T-cell (primary cell): ENCODE measurements at regions not wholly inside any gene's neighbourhood (a gene's known extent, or its start where the extent isn't known, plus 50 kb on each side); places are given as distances from the start of the nearest gene placed in this dataset.

Experiments
- ATAC-seq, 4 experiments: fragments of 200-7000 bp in 3 of 4; fragments of 150-1000 bp in 1 of 4; cut with Tn5 transposase; replicated peaks in 1 of 4; 1 replicate in 3 of 4; 2 replicates in 1 of 4; pipeline ENCODE4 v1.10.0; 2021; ENCODE audit warnings: moderate library complexity in 3 of 4, mild to moderate bottlenecking in 2 of 4, moderate number of reproducible peaks in 1 of 4
- CTCF ChIA-PET, 2 donors: fragments of 300-600 bp; sonication (Branson Sonifier 250); formaldehyde crosslinking; loops; one replicate each; lab custom pipeline; 2022; ENCODE audit warnings: antibody characterized with exemption in 2 of 2; lab: Charles Lee
- POLR2A ChIA-PET, 2 donors: fragments of 300-600 bp; sonication (Branson Sonifier 250); formaldehyde crosslinking; loops; one replicate each; lab custom pipeline; 2022; ENCODE audit warnings: antibody characterized with exemption in 2 of 2; lab: Charles Lee
- DNase-seq, 35 experiments: peaks; one replicate each; pipeline versions ENCODE4 v3.0.0 to v3.0.0-alpha.2; 2013 to 2023
- H3K27ac ChIP-seq: one replicate; pipeline ENCODE4 v1.5.1; 2013; ENCODE audit warnings: low read length
- H3K27me3 ChIP-seq, 2 experiments: replicated peaks in 1 of 2; 1 replicate in 1 of 2; 2 replicates in 1 of 2; pipeline versions ENCODE4 v1.6.1 to v1.7.0; 2013; ENCODE audit warnings: low read length in 1 of 2, mixed read lengths in 1 of 2; ENCODE audit not compliant: control insufficient read depth in 2 of 2, insufficient read depth in 2 of 2; ENCODE audit errors: extremely low read depth in 1 of 2
- H3K36me3 ChIP-seq, 2 donors: 1 replicate in 1 of 2; 2 replicates in 1 of 2; pipeline versions ENCODE4 v1.6.1 to v1.7.0; 2013; ENCODE audit warnings: low read length in 1 of 2; ENCODE audit not compliant: control insufficient read depth in 2 of 2, insufficient read depth in 1 of 2; ENCODE audit errors: extremely low read depth in 1 of 2
- H3K4me1 ChIP-seq, 2 experiments: 1 replicate in 1 of 2; 2 replicates in 1 of 2; pipeline versions ENCODE4 v1.6.1 to v1.7.0; 2013; ENCODE audit warnings: low read length in 2 of 2, mixed read lengths in 1 of 2; ENCODE audit not compliant: insufficient read depth in 2 of 2, control insufficient read depth in 1 of 2; ENCODE audit errors: extremely low read depth in 1 of 2
- H3K4me3 ChIP-seq, 2 donors: 1 replicate in 1 of 2; 2 replicates in 1 of 2; pipeline versions ENCODE4 v1.5.1 to v1.7.0; 2013; ENCODE audit warnings: mild to moderate bottlenecking in 2 of 2, low read length in 1 of 2, moderate library complexity in 1 of 2; ENCODE audit not compliant: control insufficient read depth in 1 of 2; ENCODE audit errors: extremely low read depth in 1 of 2
- H3K9me3 ChIP-seq: 2 replicates; pipeline ENCODE4 v1.7.0; 2013
- H3K27ac Mint-ChIP-seq, 2 donors: one replicate each; pipeline ENCODE4 v1.8.0; 2020 to 2021; ENCODE audit warnings: mild to moderate bottlenecking in 2 of 2, mixed read lengths in 2 of 2
- H3K27me3 Mint-ChIP-seq, 2 donors: one replicate each; pipeline ENCODE4 v1.8.0; 2021 to 2022; ENCODE audit warnings: mixed read lengths in 2 of 2
- H3K36me3 Mint-ChIP-seq: one replicate; pipeline ENCODE4 v1.8.0; 2021; ENCODE audit warnings: mixed read lengths
- H3K4me1 Mint-ChIP-seq, 3 donors: one replicate each; pipeline ENCODE4 v1.8.0; 2020 to 2022; ENCODE audit warnings: mixed read lengths in 3 of 3, mild to moderate bottlenecking in 1 of 3
- H3K4me3 Mint-ChIP-seq, 3 donors: one replicate each; pipeline ENCODE4 v1.8.0; 2020 to 2022; ENCODE audit warnings: mild to moderate bottlenecking in 3 of 3, mixed read lengths in 3 of 3, moderate library complexity in 3 of 3
- H3K9me3 Mint-ChIP-seq, 3 donors: one replicate each; pipeline ENCODE4 v1.8.0; 2020 to 2022; ENCODE audit warnings: mixed read lengths in 3 of 3
- WGBS: methylation state at CpG from one replicate; pipeline ENCODE4 v1.1.5; 2013; ENCODE audit warnings: missing lambda C conversion rate; ENCODE audit not compliant: insufficient coverage; 5-methylcytosine and 5-hydroxymethylcytosine counted together

DNA sequence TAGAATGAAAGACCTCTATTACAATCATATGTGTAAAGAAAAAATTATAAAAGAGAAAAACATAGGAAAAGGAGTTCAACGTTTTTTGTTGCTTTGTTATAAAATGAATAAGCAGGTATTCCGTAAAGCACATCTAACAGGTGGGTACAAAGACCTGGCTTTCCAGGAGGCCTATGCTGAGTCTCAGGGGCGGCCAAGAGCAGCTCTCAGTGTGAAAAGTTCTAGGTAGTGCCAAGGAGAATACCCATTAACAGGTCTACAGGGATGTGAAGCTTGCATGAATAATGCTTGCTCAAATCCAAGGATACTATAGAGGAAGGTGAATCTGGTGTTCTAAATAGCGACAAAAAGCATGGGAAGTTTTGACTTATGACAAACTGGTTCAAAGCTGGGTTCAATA, 944.4 kb downstream of the PDHA2 start:
- Histone ChIP-seq H3K27ac (no peak overlapping the region), H3K9me3 (no peaks in the 10 kb centered on the region), H3K27me3 (no peaks in the 10 kb centered on the region), H3K36me3 (no peaks in the 10 kb centered on the region), H3K4me1 (no peaks in the 10 kb centered on the region), H3K4me3 (no peak overlapping the region)
- Mint-ChIP-seq H3K9me3 (peaks cover 2 to 12% (median 10%) of the 10 kb centered on the region in 3 donors), H3K27me3 (no peaks in the 10 kb centered on the region), H3K36me3 (no peaks in the 10 kb centered on the region), H3K27ac (no peak overlapping the region), H3K4me3 (no peak overlapping the region), H3K4me1 (no peaks in the 10 kb centered on the region)
- no peak for DNase-seq
- ChIA-PET CTCF (interaction anchor here in 1 of 2 donors (0.6 kb wide), 1 partner anchor 1628 kb away, joined by 4 read pairs; no protein-coding TSS in a partner anchor), POLR2A (interaction anchor here in 1 of 2 donors (0.6 kb wide), 1 partner anchor 58 kb away, joined by 3 read pairs; no protein-coding TSS in a partner anchor)
- 68% methylated on average over 3 of the region's 4 CpGs for WGBS
- ATAC-seq: no peak

DNA sequence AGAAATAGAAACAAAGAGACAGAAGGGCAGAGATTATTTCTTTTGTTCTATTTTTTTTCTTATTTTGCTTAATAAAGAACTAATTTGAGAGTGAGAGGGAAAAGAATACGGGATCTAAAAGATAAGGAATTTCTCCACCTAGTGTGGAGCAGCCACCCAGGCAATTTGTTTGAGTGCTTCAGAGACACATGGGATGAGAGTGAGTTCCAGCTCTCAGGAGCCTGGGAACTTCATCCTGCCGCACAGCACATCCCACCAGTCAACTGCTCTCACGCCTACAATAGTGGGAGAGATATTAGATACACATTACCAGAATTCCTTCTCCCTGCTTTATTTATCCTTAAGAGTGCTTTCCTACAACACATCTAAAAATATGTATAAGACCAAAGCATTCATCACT, 946.4 kb downstream of the PDHA2 start:
- DNase-seq (no peak), ATAC-seq (no peak)
- H3K9me3 Mint-ChIP-seq: peaks cover 2 to 11% (median 8%) of the 10 kb centered on the region in 3 donors
- POLR2A ChIA-PET: interaction anchor here in 1 of 2 donors (0.6 kb wide), 1 partner anchor 495 kb away, joined by 3 read pairs; no protein-coding TSS in a partner anchor
- H3K36me3 Mint-ChIP-seq: no peaks in the 10 kb centered on the region
- H3K4me3 ChIP-seq: no peak overlapping the region
- no peaks in the 10 kb centered on the region for H3K4me1 ChIP-seq
- H3K9me3 ChIP-seq: no peaks in the 10 kb centered on the region
- no peaks in the 10 kb centered on the region for H3K36me3 ChIP-seq
- no peaks in the 10 kb centered on the region for H3K27me3 Mint-ChIP-seq
- CTCF ChIA-PET: interaction anchor here in 1 of 2 donors (0.6 kb wide), 1 partner anchor 24 kb away, joined by 3 read pairs; no protein-coding TSS in a partner anchor
- H3K27ac ChIP-seq: no peak overlapping the region
- no peak overlapping the region for H3K4me3 Mint-ChIP-seq
- H3K27ac Mint-ChIP-seq: no peak overlapping the region
- H3K27me3 ChIP-seq: no peaks in the 10 kb centered on the region
- no peaks in the 10 kb centered on the region for H3K4me1 Mint-ChIP-seq
- WGBS: no CpG with 5 or more reads among the region's 3 CpGs

DNA sequence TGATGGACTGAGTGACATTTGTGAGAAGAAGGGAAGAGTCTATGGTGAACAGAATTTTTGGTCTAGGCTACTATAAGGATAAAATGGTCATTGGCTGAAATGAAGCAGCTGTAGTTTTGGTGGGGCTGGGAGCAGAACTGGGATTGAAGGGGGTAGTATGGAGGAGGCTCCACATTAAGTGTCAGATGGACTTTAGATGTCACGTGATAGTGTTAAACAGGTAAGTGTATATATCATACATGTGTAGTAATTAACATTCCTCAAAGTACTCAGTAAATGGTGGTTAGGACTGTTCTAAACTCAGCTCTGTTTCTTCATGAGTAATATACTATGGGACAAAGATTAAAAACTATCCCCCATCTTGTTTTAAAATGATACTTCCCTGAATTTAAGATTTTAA, 947.9 kb downstream of the PDHA2 start:
- H3K36me3 Mint-ChIP-seq: no peaks in the 10 kb centered on the region
- Histone ChIP-seq H3K4me3 (no peak overlapping the region), H3K4me1 (no peaks in the 10 kb centered on the region), H3K27me3 (no peaks in the 10 kb centered on the region), H3K9me3 (no peaks in the 10 kb centered on the region), H3K27ac (no peak overlapping the region), H3K36me3 (no peaks in the 10 kb centered on the region)
- no CpG with 5 or more reads among the region's 1 CpG for WGBS
- H3K27me3 Mint-ChIP-seq: no peaks in the 10 kb centered on the region
- H3K9me3 Mint-ChIP-seq: peaks cover 2 to 11% (median 8%) of the 10 kb centered on the region in 3 donors
- no peak overlapping the region for H3K27ac Mint-ChIP-seq
- DNase-seq (no peak), ATAC-seq (no peak)
- CTCF ChIA-PET: interaction anchor here in 1 of 2 donors (0.6 kb wide), 1 partner anchor 872 kb away, joined by 5 read pairs; no protein-coding TSS in a partner anchor
- POLR2A ChIA-PET: no interaction called here
- H3K4me3 Mint-ChIP-seq: no peak overlapping the region
- no peaks in the 10 kb centered on the region for H3K4me1 Mint-ChIP-seq

DNA sequence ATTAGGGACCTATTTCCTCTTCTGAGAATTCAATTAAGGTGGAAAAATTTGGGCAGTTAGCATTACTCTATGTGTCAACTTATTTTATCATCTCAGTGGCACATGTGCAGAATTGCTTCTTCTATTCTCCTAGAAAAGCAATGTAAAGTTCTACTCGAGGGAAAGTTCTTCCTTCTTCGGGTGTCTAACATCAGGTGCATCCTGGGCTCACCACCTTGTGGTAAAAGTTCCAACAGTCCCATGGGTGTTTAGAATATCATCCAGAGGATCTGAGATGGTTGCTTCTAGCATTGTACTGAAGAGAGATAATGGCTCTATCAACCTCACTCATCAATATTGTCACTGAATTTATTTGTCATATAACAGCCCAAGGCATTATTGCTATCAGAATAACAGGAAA, 969.7 kb downstream of the PDHA2 start:
- Mint-ChIP-seq H3K27ac (no peak overlapping the region), H3K27me3 (no peaks in the 10 kb centered on the region), H3K36me3 (no peaks in the 10 kb centered on the region), H3K4me1 (no peaks in the 10 kb centered on the region), H3K4me3 (no peak overlapping the region), H3K9me3 (peaks cover 7 to 10% (median 8%) of the 10 kb centered on the region in 3 donors)
- POLR2A ChIA-PET: no interaction called here
- Histone ChIP-seq H3K9me3 (no peaks in the 10 kb centered on the region), H3K4me1 (no peaks in the 10 kb centered on the region), H3K4me3 (no peak overlapping the region), H3K27me3 (no peaks in the 10 kb centered on the region), H3K27ac (no peak overlapping the region), H3K36me3 (no peaks in the 10 kb centered on the region)
- DNase-seq (no peak), ATAC-seq (no peak)
- CTCF ChIA-PET: no interaction called here
- no CpG with 5 or more reads among the region's 2 CpGs for WGBS

DNA sequence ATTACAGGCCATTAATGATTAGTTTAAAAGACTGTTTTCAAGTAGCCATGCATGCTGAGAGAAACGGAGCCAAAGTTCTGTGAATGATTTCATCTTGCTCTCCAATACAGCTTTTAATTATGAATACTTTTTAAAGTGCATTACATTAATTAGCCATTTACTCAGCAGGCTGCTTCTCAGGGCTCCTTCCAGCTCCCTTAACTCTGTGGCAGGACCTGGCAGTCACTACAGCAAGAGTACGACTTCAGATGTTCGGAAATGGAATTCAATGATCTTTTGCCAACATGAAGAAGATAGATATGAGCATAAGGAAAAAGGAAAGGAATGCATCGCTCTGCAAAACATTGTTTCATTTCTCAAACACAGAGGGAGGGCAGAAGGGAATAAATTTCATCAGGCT, 987.2 kb downstream of the PDHA2 start:
- Mint-ChIP-seq H3K36me3 (no peaks in the 10 kb centered on the region), H3K4me1 (no peaks in the 10 kb centered on the region), H3K4me3 (no peak overlapping the region), H3K27ac (no peak overlapping the region), H3K9me3 (peaks cover 2 to 15% (median 5%) of the 10 kb centered on the region in 3 donors), H3K27me3 (no peaks in the 10 kb centered on the region)
- Histone ChIP-seq H3K27ac (no peak overlapping the region), H3K27me3 (no peaks in the 10 kb centered on the region), H3K4me3 (no peak overlapping the region), H3K9me3 (no peaks in the 10 kb centered on the region), H3K36me3 (no peaks in the 10 kb centered on the region), H3K4me1 (no peaks in the 10 kb centered on the region)
- CTCF ChIA-PET: no interaction called here
- 90% methylated on average over 2 of the region's 4 CpGs for WGBS
- DNase-seq: no peak
- ATAC-seq: no peak
- POLR2A ChIA-PET: no interaction called here

DNA sequence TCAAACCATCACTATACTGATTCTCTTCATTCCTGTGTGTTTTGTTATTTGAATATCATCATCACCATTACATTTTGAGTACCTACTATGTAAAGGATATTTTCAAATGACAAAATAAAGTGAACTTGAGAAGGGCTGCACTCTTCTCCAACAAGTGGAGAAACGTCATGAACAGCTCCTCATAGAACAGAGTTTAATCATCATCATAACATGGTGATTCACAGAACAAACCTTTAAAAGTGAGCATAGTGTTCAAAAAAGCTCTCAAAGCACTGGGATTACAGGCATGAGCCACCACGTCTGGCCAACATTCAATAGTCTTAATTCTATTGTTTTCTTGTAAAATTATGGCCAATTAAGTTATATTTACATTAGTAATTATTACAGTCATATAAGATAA, 993.9 kb downstream of the PDHA2 start:
- 17% methylated on average over 1 of the region's 2 CpGs for WGBS
- ATAC-seq (no peak), DNase-seq (no peak)
- Histone ChIP-seq H3K36me3 (no peaks in the 10 kb centered on the region), H3K4me3 (no peak overlapping the region), H3K9me3 (no peaks in the 10 kb centered on the region), H3K27ac (no peak overlapping the region), H3K27me3 (no peaks in the 10 kb centered on the region), H3K4me1 (no peaks in the 10 kb centered on the region)
- H3K4me3 Mint-ChIP-seq: no peak overlapping the region
- peaks cover 0 to 5% (median 0%) of the 10 kb centered on the region in 3 donors for H3K9me3 Mint-ChIP-seq
- ChIA-PET POLR2A (no interaction called here), CTCF (no interaction called here)
- no peak overlapping the region for H3K27ac Mint-ChIP-seq
- H3K36me3 Mint-ChIP-seq: no peaks in the 10 kb centered on the region
- no peaks in the 10 kb centered on the region for H3K4me1 Mint-ChIP-seq
- no peaks in the 10 kb centered on the region for H3K27me3 Mint-ChIP-seq

DNA sequence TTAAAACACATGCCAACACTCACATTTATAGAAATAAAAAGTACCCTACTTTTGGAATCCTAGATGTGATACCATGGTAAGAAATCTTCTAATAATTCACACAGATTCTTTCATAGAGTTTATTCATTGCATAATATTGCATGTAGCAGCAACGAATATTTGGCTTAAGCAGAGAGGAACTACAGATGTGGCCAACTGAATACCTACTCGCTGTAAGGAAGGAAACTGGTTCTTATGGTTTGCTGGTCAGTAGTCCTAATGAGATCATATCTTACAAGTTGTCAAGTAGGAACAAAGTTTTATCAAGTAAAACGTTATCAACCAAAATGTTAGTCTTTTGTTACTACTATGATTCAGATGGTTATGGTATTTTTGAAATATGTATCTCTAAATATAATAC, 996.1 kb downstream of the PDHA2 start:
- POLR2A ChIA-PET: no interaction called here
- Mint-ChIP-seq H3K4me1 (no peaks in the 10 kb centered on the region), H3K36me3 (no peaks in the 10 kb centered on the region), H3K27me3 (no peaks in the 10 kb centered on the region), H3K4me3 (no peak overlapping the region), H3K27ac (no peak overlapping the region), H3K9me3 (no peaks in the 10 kb centered on the region)
- WGBS: 0% methylated on average over 1 of the region's 3 CpGs
- CTCF ChIA-PET: no interaction called here
- Histone ChIP-seq H3K36me3 (no peaks in the 10 kb centered on the region), H3K4me3 (no peak overlapping the region), H3K27me3 (no peaks in the 10 kb centered on the region), H3K9me3 (no peaks in the 10 kb centered on the region), H3K27ac (no peak overlapping the region), H3K4me1 (no peaks in the 10 kb centered on the region)
- ATAC-seq (no peak), DNase-seq (no peak)
